ENCODE measurements at regions not wholly inside any gene's neighbourhood (a gene's known extent, or its start where the extent isn't known, plus 50 kb on each side); places are given as distances from the start of the nearest gene placed in this dataset.

- no peak for DNase-seq (ENCODE audit: low read depth in 2 of 2)
Observed at GRCh38 chr12:77629141-77629540, 201.6 kb upstream of the NAV3 start.

- DNase-seq (ENCODE audit: low read depth in 2 of 2): peak; percentile 90
Observed at GRCh38 chr12:77625441-77625840, 205.3 kb upstream of the NAV3 start.

DNA sequence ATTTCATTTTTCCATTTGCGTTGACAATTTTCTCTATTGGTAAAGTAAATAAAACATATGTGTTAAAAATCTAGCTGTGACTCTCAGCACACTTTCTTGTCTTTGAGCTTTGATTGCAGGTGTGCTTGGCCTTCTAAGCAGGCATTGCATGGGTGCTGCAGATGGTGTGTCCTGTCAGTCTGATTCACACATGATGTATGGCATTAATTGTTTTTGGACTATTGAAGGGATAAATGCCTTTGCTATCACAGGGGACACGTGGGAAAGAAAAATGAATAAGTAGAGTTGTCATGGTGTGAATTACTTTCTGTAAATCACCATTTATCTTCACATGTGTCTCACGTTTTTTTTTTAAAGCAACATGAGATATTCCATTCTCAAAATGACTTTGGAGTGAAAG lies 211.3 kb upstream of the NAV3 start:
- DNase-seq (ENCODE audit: low read depth in 2 of 2): no peak

DNA sequence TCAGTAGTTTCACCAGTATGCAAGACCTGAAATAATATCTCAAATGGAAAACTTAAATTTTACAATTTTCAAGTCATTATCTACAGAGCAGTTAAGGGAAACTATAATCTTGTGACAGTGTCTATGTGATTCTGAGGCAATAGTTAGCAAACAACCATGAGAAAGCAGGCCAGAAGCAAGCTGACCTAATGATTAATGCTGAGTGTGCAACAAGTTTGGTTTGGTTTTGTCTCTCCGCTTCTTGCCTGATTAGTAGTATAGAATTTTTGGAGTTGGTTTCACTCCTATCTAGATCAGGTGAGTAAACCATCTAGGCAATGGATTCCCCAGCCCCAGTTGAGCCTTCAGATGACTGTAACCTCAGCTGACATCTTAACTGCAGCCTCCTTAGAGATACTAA lies 212.9 kb upstream of the NAV3 start:
- no peak for DNase-seq (ENCODE audit: low read depth in 2 of 2)

- DNase-seq (ENCODE audit: low read depth in 2 of 2): no peak
Observed at GRCh38 chr12:77615332-77615731, 215.4 kb upstream of the NAV3 start.

DNA sequence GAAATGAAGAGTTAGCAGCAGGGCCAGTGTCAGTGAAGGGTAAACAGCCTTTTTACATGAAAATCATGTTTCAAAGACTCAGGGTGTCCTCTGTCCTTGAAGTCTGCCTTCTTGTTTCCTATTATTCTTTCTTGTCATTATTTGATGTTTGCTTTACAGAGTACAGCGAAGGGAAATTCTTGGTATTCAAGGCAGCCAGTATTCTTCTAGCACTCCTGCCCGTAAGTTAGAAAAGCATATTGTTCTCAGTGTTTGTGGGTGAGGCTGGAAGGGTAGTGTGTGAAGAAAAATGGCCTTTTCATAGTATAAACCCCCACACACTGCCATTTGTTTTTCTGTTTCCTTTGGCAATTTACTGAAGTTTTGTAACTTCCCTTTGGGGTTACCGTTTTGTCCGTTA lies 217.3 kb upstream of the NAV3 start:
- DNase-seq (ENCODE audit: low read depth in 2 of 2): no peak

GRCh38 chr12:77610446-77610845 lies 220.2 kb upstream of the NAV3 start:
- no peak for DNase-seq (ENCODE audit: low read depth in 2 of 2)

GRCh38 chr12:77609016-77609415 lies 221.7 kb upstream of the NAV3 start:
- no peak for DNase-seq (ENCODE audit: low read depth in 2 of 2)

- DNase-seq (ENCODE audit: low read depth in 2 of 2): peak in 1 of 2 experiments; percentile 24
Observed at GRCh38 chr12:77608271-77608824, 222.3 kb upstream of the NAV3 start.

DNA sequence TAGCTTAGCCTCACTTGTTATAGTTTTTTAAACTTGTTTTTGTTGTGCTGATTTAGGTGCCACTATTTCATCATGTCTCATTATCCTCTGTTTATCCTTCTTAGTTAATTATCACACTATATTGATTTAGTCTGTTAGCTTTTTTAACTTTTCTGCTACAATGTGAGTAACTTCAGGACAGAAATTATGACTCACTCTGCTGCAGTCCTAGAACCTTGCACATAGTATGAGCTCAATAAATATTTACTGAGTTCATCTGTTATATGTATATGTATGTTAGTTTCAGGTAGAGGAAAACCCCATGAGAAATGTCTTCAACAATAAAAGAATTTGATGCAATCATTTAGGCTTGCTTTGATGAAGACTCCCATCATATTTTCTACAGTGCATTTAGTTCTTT lies 224.3 kb upstream of the NAV3 start:
- DNase-seq (ENCODE audit: low read depth in 2 of 2): no peak

- DNase-seq (ENCODE audit: low read depth in 2 of 2): no peak
Observed at GRCh38 chr12:77603946-77604345, 226.7 kb upstream of the NAV3 start.

DNA sequence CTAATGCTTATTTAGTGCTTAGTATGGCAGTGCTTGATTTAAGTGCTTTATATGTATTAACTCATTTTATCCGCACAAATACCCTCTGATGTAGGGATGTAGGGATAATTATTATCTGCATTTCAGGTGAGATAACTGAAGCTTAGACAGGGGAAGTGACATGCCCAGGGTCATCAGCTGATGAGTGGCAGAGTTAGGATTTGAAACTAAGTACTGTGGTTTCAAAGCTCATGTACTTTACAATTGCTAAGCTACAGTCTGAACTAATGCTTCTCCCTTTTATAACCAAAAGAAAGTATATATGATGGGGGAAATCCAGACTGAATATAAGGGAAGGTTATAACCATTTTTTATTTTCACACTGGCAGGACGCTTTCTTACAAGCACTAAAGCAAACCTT lies 229.6 kb upstream of the NAV3 start:
- no peak for DNase-seq (ENCODE audit: low read depth in 2 of 2)

DNA sequence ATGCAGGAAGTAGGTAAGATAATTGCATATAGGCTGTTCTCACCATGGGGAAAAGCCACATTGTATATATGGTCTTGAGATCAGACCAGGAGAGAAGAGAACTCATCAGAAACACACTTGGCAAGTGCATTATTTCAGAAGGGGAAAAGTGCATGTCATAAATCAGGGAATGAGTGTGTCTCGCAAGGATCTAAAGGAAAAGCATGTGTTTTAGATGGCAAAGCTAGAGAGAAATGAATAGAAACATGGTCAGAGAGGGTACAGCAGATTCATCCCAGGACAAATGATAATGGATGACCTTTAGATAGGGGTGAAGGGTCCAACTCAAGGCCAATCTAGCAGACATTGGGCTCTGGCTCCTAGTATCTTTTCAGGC lies 230.2 kb upstream of the NAV3 start:
- DNase-seq (ENCODE audit: low read depth in 2 of 2): no peak

GRCh38 chr12:77599782-77600467 lies 230.8 kb upstream of the NAV3 start:
- DNase-seq (ENCODE audit: low read depth in 2 of 2): no peak

DNA sequence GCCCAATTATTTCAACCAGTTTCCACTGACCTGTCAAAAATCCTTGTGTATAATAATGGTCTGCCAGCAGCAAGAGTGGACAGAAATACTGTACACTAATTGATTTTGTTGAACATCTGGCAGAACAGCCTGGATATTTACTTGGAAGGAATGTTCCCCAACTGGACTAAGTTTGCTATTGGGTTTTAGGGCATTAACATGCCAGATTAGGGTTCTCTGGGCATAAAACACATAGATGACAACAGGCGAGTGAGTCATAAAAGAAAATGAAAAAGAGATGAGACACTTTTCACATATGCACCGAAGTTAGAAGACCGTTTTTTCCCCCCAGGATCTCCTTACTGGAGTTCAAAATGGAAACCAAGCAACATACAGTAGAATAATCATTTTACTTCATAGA lies 236.3 kb upstream of the NAV3 start:
- DNase-seq (ENCODE audit: low read depth in 2 of 2): no peak

- DNase-seq (ENCODE audit: low read depth in 2 of 2): no peak
Observed at GRCh38 chr12:77592836-77593235, 237.9 kb upstream of the NAV3 start.

- DNase-seq (ENCODE audit: low read depth in 2 of 2): no peak
Observed at GRCh38 chr12:77591959-77592743, 238.5 kb upstream of the NAV3 start.

DNA sequence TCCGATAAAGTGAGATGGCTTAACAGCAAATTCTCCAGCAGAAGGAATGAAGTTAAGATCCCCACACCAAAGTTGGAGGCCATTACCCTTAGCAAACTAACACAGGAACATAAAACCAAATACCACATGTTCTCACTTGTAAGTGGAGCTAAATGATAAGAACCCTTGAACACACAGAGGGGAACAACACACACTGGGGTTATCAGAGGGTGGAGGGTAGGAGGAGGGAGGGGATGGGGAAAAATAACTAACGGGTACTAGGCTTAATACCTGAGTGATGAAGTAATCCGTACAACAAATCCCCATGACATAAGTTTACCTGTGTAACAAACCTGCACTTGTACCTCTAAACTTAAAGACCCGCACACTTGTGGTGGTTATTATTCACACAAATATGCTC lies 240.4 kb upstream of the NAV3 start:
- DNase-seq (ENCODE audit: low read depth in 2 of 2): no peak

DNA sequence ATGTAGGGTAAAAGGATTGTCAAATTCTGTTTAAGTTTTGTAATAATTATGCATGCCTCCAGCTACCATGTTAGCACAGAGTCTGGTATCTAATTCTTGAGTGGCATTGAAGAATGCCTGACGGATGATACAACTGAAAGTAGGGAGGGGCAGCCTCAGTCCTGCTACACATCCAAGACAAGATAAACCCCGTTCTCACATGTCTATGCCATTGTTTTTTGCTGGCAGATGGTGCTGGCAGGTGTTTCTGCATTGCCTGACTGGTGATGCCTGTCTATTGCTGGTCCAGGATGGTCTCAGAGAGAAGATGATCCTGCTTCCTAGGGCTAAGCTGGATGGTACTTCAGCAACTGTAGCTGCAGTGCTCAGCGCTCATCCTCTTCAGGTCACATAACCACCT lies 245.8 kb upstream of the NAV3 start:
- no peak for DNase-seq (ENCODE audit: low read depth in 2 of 2)

DNA sequence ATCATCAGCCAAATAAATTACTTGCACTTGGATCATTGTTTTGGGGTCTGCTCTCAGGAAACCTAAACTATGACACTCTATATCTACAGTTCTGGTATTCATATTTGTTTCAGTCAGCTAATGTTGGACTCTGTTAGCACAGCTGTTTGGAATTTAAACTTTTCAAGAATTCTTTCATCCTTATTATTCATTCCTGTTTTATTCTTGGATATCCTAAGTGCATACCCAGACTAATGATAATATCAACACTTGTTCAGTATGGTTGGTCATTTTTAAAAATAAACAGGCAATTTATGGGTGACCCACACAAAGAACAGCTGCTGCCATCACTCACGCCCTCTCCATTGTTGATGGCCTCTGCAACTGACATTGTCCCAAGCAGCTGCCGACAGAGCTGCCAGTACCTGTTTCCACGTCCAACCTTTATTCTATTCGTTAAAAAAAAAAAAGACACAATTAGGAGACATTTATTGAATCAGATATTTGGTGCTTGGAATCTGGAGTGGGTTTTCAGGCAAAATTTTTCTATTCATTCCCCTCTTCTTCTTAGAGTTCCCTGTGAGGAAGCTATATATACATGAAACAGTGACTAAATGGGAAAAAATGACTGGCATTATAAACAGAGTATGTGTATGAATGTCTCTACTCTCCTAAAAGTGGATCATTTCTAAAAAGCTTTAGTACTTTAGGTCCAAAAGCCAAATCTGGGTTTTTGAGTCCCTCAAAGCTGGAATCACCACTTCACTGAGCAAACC lies 252.1 kb upstream of the NAV3 start:
- DNase-seq (ENCODE audit: low read depth in 2 of 2): peak; percentile 34 to 48

GRCh38 chr12:77577791-77578190 lies 252.9 kb upstream of the NAV3 start:
- DNase-seq (ENCODE audit: low read depth in 2 of 2): peak; percentile 29 to 36

GRCh38 chr12:77575376-77575919 lies 255.2 kb upstream of the NAV3 start:
- no peak for DNase-seq (ENCODE audit: low read depth in 2 of 2)

All from fibroblast of skin of left quadriceps (primary cell).